ENCODE measurements at regions not wholly inside any gene's neighbourhood (a gene's known extent, or its start where the extent isn't known, plus 50 kb on each side); places are given as distances from the start of the nearest gene placed in this dataset.

DNA sequence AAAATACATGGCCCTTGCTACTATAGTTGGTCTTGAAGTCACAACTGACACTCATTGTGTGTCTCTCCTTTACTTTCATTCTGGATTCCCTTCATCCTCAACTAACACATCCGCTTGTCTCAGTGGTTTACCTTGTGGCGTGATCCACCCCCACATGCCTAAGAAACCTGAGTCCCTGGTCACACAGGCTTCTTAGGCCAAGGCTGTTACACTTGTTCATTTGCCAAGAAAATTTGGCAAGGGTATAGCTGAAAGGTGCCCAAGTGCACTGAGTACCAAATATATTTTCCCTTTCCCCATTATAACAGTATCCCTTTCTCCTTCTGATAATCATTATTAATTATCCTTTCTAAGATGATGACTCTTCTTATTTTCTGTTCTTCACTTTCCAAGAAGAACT lies 207.6 kb upstream of the STAC start:
- TF ChIP-seq POLR2A (IDR thresholded peaks at IDR 0.05) (no peak), POLR2AphosphoS5 (IDR thresholded peaks at IDR 0.05; ENCODE audit: insufficient read depth in 1 of 2, low read depth in 1 of 2) (no peak)

All from vagina (tissue), 2 donors.